ENCODE measurements at regions not wholly inside any gene's neighbourhood (a gene's known extent, or its start where the extent isn't known, plus 50 kb on each side); places are given as distances from the start of the nearest gene placed in this dataset.

GRCh38 chr4:121451310-121451709 lies 70.5 kb upstream of the QRFPR start:
- Mint-ChIP-seq H3K4me3 (no peak overlapping the region), H3K27me3 (peaks cover 45% of the 10 kb centered on the region), H3K36me3 (ENCODE audit: low read depth) (no peaks in the 10 kb centered on the region), H3K27ac (no peak overlapping the region), H3K4me1 (no peaks in the 10 kb centered on the region), H3K9me3 (no peaks in the 10 kb centered on the region)
- POLR2A ChIA-PET, result no interaction called here
- CTCF ChIA-PET, result interaction anchor here (4.1 kb wide), 1 partner anchor 11 kb away, joined by 18 read pairs; no protein-coding TSS in a partner anchor
- DNase-seq, result no peak

- DNase-seq, result no peak
- Mint-ChIP-seq H3K36me3 (ENCODE audit: low read depth) (no peaks in the 10 kb centered on the region), H3K9me3 (no peaks in the 10 kb centered on the region), H3K27ac (no peak overlapping the region), H3K4me1 (no peaks in the 10 kb centered on the region), H3K27me3 (peaks cover 34% of the 10 kb centered on the region), H3K4me3 (no peak overlapping the region)
- POLR2A ChIA-PET, result no interaction called here
- CTCF ChIA-PET, result no interaction called here
These were observed 68.6 kb upstream of the QRFPR start for GRCh38 chr4:121449416-121449815.

DNA sequence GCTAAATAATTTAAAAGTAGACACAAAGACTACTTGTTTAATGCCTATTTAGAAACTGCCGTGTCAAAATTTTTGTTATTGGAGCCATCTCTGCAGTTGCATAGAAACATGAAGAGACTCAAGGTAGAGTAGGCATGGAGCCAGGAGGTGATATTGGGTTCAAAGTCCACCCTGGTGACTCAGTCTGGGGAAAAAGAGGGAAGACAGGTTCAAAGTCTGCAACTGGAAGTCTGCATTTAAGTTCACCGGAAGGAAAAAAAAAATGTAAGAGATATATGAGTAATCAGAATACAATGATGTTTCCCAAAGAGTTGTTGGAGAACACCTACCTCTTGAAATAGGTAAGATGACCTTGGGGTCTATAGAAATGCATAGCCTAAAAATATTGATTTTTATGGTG lies 67.4 kb upstream of the QRFPR start:
- no peak overlapping the region for H3K4me3 Mint-ChIP-seq
- no peak overlapping the region for H3K27ac Mint-ChIP-seq
- peaks cover 24% of the 10 kb centered on the region for H3K27me3 Mint-ChIP-seq
- POLR2A ChIA-PET, result no interaction called here
- CTCF ChIA-PET, result no interaction called here
- DNase-seq, result no peak
- H3K36me3 Mint-ChIP-seq (ENCODE audit: low read depth), result no peaks in the 10 kb centered on the region
- no peaks in the 10 kb centered on the region for H3K4me1 Mint-ChIP-seq
- H3K9me3 Mint-ChIP-seq, result no peaks in the 10 kb centered on the region

DNA sequence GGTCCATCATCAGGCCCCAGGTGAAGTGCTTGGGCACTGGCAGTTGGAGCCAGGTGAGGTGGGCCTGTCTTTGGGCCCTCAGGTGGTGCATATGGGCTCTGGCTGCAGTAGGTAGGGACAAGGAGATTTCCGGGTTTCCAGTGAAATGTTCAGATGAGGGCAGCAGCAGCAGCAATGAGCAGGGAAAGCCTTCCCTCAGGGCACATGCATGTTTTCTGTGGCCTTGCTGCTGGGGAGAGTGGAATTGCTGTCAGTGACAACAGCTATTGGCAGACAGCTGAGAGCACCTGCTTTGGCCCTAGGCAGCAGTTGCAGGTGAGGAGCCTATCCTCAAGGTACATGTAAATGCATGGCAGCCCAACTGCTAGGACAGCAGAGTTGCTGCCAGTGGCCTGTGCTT lies 58.9 kb upstream of the QRFPR start:
- ChIA-PET CTCF (no interaction called here), POLR2A (no interaction called here)
- Mint-ChIP-seq H3K36me3 (ENCODE audit: low read depth) (no peaks in the 10 kb centered on the region), H3K4me3 (no peak overlapping the region), H3K27ac (no peak overlapping the region), H3K27me3 (peaks cover 15% of the 10 kb centered on the region), H3K9me3 (peaks cover 17% of the 10 kb centered on the region), H3K4me1 (no peaks in the 10 kb centered on the region)
- no peak for DNase-seq

Data from activated CD4-positive, alpha-beta memory T cell treated with anti-CD3 and anti-CD28 coated beads, Interleukin-2, amount 10 ng/mL, durations not matched to agents 7 days and 5 days (primary cell).